ENCODE measurements at regions not wholly inside any gene's neighbourhood (a gene's known extent, or its start where the extent isn't known, plus 50 kb on each side); places are given as distances from the start of the nearest gene placed in this dataset.

GRCh38 chr15:25554640-25555039 lies 115.8 kb upstream of the UBE3A start:
- TF ChIP-seq CTCF (IDR thresholded peaks at IDR 0.05; ENCODE audit: insufficient read depth, low read length, poor library complexity, severe bottlenecking) (no peak), EZH2phosphoT487 (conservative IDR thresholded peaks at IDR 0.05; ENCODE audit: low read length) (no peak)

Data from SU-DHL-6 (cell line).